HepG2 (cell line): ENCODE measurements at regions not wholly inside any gene's neighbourhood (a gene's known extent, or its start where the extent isn't known, plus 50 kb on each side); places are given as distances from the start of the nearest gene placed in this dataset.

Source experiments
- HNF4A ChIP-seq: sonication (generic); formaldehyde crosslinking; IDR thresholded peaks from 2 replicates; pipeline ENCODE4 v1.4.0; 2020; ENCODE audit warnings: missing genetic modification reagents
- KDM5A ChIP-seq: fragments of 200-600 bp; sonication (generic); IDR thresholded peaks from 2 replicates; pipeline ENCODE4 v1.7.0; 2018; ENCODE audit warnings: antibody characterized with exemption, mild to moderate bottlenecking, low read length, borderline replicate concordance
- KLF15 ChIP-seq: sonication (generic); formaldehyde crosslinking; IDR thresholded peaks from 2 replicates; pipeline ENCODE4 v1.8.1; 2023; ENCODE audit warnings: borderline replicate concordance, mild to moderate bottlenecking, inconsistent platforms, missing genetic modification reagents, mixed read lengths
- NKX3-1 ChIP-seq: sonication (generic); formaldehyde crosslinking; IDR thresholded peaks from 2 replicates; pipeline ENCODE4 v1.5.0; 2020; ENCODE audit warnings: missing genetic modification reagents
- PHF8 ChIP-seq: sonication (generic); formaldehyde crosslinking; IDR thresholded peaks from 2 replicates; pipeline ENCODE4 v1.5.0; 2020; ENCODE audit warnings: missing genetic modification reagents
- PTBP1 ChIP-seq: fragments of 200-400 bp; formaldehyde crosslinking; IDR thresholded peaks from 2 replicates; pipeline ENCODE4 v1.6.1; 2018; ENCODE audit warnings: low read length, low read depth; ENCODE audit not compliant: poor library complexity, severe bottlenecking
- SMARCE1 ChIP-seq: fragments of 450-650 bp; IDR thresholded peaks from 2 replicates; pipeline ENCODE4 v1.6.1; 2017; ENCODE audit warnings: borderline replicate concordance
- TCF7L2 ChIP-seq: IDR thresholded peaks from 2 replicates; pipeline ENCODE4 v1.6.1; 2011; ENCODE audit warnings: mild to moderate bottlenecking, low read depth, low read length, moderate library complexity
- ZBTB42 ChIP-seq: sonication (generic); formaldehyde crosslinking; IDR thresholded peaks from 2 replicates; pipeline ENCODE4 v1.5.0; 2020; ENCODE audit warnings: mild to moderate bottlenecking, missing genetic modification reagents
- ZNF138 ChIP-seq: sonication (generic); formaldehyde crosslinking; IDR thresholded peaks from 2 replicates; pipeline ENCODE4 v1.5.0; 2020; ENCODE audit warnings: mild to moderate bottlenecking, low read depth, missing genetic modification reagents
- ZNF256 ChIP-seq: sonication (generic); formaldehyde crosslinking; conservative IDR thresholded peaks from 2 replicates; pipeline ENCODE4 v1.4.0; 2020; ENCODE audit warnings: missing genetic modification reagents
- ZNF34 ChIP-seq: sonication (generic); formaldehyde crosslinking; IDR thresholded peaks from 2 replicates; pipeline ENCODE4 v1.4.0; 2020; ENCODE audit warnings: mild to moderate bottlenecking, missing genetic modification reagents, borderline replicate concordance
- ZNF670 ChIP-seq: sonication (generic); formaldehyde crosslinking; IDR thresholded peaks from 2 replicates; pipeline ENCODE4 v1.8.0; 2022; ENCODE audit warnings: mild to moderate bottlenecking, missing genetic modification reagents, borderline replicate concordance
- ZNF879 ChIP-seq: sonication (generic); formaldehyde crosslinking; IDR thresholded peaks from 2 replicates; pipeline ENCODE4 v1.8.1; 2023; ENCODE audit warnings: missing genetic modification reagents
- TF ChIP-seq, protein P1 (sequence below): fragments of 450-650 bp; IDR thresholded peaks from 2 replicates; pipeline ENCODE4 v1.6.1; 2016
- TF ChIP-seq, protein P2 (sequence below): sonication (generic); formaldehyde crosslinking; IDR thresholded peaks from 2 replicates; pipeline ENCODE4 v1.5.0; 2020; ENCODE audit warnings: mild to moderate bottlenecking, missing genetic modification reagents, moderate library complexity
- TF ChIP-seq, protein P3 (sequence below): sonication (generic); formaldehyde crosslinking; IDR thresholded peaks from 2 replicates; pipeline ENCODE4 v1.5.1; 2020; ENCODE audit warnings: missing genetic modification reagents, mild to moderate bottlenecking, borderline replicate concordance
- TF ChIP-seq, protein P4 (sequence below): IDR thresholded peaks from 2 replicates; pipeline ENCODE4 v1.6.1; 2016; ENCODE audit warnings: low read depth, control low read depth
- TF ChIP-seq, protein P5 (sequence below): sonication (generic); formaldehyde crosslinking; IDR thresholded peaks from 2 replicates; pipeline ENCODE4 v1.8.0; 2022; ENCODE audit warnings: missing genetic modification reagents, mild to moderate bottlenecking, inconsistent platforms, borderline replicate concordance
- TF ChIP-seq, protein P6 (sequence below): sonication (generic); formaldehyde crosslinking; IDR thresholded peaks from 2 replicates; pipeline ENCODE4 v1.4.0; 2020; ENCODE audit warnings: mild to moderate bottlenecking, missing genetic modification reagents

DNA sequence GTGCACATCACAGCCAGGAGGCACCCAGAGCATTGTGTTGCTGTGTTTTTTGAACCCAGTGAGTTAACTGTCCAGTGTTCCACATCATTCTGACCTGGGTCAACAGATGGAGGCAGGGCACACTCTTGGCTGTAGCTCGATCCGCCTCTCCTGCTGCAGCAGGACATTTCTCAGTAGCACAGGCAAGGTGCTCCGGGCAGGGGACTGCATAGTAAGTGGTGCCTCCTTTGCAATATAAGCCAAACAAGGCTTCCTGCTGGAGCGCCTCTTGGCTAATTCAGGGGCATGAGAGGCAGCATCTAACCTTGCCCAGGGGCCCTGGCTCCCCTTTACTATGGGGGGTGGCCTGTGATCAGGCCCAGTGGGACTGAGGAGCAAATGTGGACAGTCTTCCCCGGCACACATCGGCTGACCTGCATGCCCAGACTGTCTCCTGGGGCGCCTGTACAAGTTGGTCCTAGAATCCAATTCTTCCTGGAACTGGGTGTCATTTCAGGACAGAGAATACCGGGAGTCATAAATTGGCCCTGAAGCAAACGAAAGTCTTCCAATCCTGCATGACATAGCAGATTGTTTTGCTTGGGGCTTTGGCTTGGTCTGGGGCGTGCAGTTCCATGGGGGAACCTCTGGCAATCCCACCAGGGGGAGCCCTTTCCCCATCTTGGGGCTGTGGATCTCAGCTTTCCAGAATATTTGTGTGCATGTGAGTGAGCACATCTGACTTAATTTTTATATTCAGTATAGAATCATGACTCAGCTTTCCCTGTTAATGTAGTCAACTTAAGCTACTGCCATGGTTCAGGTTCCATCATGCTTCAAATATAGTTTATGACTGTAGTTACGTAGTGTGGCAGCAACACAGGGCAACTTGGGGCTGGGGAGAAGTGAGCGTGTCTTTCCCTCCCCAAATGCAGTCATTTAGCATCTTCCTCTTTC lies 56.0 kb upstream of the DDR1 start (continued):
- TF ChIP-seq, protein P1, sequence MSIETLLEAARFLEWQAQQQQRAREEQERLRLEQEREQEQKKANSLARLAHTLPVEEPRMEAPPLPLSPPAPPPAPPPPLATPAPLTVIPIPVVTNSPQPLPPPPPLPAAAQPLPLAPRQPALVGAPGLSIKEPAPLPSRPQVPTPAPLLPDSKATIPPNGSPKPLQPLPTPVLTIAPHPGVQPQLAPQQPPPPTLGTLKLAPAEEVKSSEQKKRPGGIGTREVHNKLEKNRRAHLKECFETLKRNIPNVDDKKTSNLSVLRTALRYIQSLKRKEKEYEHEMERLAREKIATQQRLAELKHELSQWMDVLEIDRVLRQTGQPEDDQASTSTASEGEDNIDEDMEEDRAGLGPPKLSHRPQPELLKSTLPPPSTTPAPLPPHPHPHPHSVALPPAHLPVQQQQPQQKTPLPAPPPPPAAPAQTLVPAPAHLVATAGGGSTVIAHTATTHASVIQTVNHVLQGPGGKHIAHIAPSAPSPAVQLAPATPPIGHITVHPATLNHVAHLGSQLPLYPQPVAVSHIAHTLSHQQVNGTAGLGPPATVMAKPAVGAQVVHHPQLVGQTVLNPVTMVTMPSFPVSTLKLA, result no peak
- TF ChIP-seq KDM5A (no peak), ZNF138 (no peak), ZNF256 (CRISPR knock-in tag) (no peak; the same call in 1 of the 2 replicates), NKX3-1 (CRISPR knock-in tag) (no peak), ZBTB42 (CRISPR knock-in tag) (0 out of 2 replicates have a peak, but pooled peaks have one; percentile 39), ZNF879 (no peak), SMARCE1 (no peak), KLF15 (no peak), ZNF34 (no peak), TCF7L2 (no peak), PHF8 (CRISPR knock-in tag) (peak; percentile 34; the same call in 1 of the 2 replicates), HNF4A (CRISPR knock-in tag) (peak; percentile 17), ZNF670 (CRISPR knock-in tag) (no peak), PTBP1 (no peak)
- TF ChIP-seq, protein P2, sequence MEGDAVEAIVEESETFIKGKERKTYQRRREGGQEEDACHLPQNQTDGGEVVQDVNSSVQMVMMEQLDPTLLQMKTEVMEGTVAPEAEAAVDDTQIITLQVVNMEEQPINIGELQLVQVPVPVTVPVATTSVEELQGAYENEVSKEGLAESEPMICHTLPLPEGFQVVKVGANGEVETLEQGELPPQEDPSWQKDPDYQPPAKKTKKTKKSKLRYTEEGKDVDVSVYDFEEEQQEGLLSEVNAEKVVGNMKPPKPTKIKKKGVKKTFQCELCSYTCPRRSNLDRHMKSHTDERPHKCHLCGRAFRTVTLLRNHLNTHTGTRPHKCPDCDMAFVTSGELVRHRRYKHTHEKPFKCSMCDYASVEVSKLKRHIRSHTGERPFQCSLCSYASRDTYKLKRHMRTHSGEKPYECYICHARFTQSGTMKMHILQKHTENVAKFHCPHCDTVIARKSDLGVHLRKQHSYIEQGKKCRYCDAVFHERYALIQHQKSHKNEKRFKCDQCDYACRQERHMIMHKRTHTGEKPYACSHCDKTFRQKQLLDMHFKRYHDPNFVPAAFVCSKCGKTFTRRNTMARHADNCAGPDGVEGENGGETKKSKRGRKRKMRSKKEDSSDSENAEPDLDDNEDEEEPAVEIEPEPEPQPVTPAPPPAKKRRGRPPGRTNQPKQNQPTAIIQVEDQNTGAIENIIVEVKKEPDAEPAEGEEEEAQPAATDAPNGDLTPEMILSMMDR (CRISPR knock-in tag), result peak; percentile 97
- TF ChIP-seq, protein P3, sequence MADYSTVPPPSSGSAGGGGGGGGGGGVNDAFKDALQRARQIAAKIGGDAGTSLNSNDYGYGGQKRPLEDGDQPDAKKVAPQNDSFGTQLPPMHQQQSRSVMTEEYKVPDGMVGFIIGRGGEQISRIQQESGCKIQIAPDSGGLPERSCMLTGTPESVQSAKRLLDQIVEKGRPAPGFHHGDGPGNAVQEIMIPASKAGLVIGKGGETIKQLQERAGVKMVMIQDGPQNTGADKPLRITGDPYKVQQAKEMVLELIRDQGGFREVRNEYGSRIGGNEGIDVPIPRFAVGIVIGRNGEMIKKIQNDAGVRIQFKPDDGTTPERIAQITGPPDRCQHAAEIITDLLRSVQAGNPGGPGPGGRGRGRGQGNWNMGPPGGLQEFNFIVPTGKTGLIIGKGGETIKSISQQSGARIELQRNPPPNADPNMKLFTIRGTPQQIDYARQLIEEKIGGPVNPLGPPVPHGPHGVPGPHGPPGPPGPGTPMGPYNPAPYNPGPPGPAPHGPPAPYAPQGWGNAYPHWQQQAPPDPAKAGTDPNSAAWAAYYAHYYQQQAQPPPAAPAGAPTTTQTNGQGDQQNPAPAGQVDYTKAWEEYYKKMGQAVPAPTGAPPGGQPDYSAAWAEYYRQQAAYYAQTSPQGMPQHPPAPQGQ, result no peak
- TF ChIP-seq, protein P4, sequence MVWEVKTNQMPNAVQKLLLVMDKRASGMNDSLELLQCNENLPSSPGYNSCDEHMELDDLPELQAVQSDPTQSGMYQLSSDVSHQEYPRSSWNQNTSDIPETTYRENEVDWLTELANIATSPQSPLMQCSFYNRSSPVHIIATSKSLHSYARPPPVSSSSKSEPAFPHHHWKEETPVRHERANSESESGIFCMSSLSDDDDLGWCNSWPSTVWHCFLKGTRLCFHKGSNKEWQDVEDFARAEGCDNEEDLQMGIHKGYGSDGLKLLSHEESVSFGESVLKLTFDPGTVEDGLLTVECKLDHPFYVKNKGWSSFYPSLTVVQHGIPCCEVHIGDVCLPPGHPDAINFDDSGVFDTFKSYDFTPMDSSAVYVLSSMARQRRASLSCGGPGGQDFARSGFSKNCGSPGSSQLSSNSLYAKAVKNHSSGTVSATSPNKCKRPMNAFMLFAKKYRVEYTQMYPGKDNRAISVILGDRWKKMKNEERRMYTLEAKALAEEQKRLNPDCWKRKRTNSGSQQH (CRISPR knock-in tag), result no peak; the same call in 1 of the 2 replicates
- TF ChIP-seq, protein P5, sequence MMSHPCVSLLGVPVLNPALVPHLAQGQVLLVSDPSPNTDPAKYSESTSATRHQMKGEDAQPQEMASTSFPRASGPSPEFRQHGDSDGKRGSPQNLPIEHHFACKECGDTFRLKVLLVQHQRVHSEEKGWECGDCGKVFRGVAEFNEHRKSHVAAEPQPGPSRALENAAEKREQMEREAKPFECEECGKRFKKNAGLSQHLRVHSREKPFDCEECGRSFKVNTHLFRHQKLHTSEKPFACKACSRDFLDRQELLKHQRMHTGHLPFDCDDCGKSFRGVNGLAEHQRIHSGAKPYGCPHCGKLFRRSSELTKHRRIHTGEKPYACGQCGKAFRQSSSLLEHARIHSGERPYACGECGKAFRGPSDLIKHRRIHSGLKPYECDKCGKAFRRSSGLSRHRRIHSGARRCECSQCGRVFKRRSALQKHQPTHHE, result no peak
- TF ChIP-seq, protein P6, sequence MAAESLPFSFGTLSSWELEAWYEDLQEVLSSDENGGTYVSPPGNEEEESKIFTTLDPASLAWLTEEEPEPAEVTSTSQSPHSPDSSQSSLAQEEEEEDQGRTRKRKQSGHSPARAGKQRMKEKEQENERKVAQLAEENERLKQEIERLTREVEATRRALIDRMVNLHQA (CRISPR knock-in tag), result no peak
